H1 (cell line): ENCODE measurements at regions not wholly inside any gene's neighbourhood (a gene's known extent, or its start where the extent isn't known, plus 50 kb on each side); places are given as distances from the start of the nearest gene placed in this dataset.

ENCODE experiments used
- CTBP2 ChIP-seq: IDR thresholded peaks from 2 replicates; pipeline ENCODE4 v1.7.0; 2011; ENCODE audit warnings: borderline replicate concordance, mild to moderate bottlenecking, moderate library complexity, mixed read lengths, low read length; ENCODE audit not compliant: insufficient read depth, insufficient read length
- TF ChIP-seq, protein P1 (sequence below): fragments of 300-600 bp; sonication (generic); IDR thresholded peaks from 2 replicates; pipeline ENCODE4 v1.7.1; 2012; ENCODE audit warnings: low read length, moderate library complexity, mild to moderate bottlenecking, inconsistent platforms; ENCODE audit not compliant: insufficient replicate concordance

DNA sequence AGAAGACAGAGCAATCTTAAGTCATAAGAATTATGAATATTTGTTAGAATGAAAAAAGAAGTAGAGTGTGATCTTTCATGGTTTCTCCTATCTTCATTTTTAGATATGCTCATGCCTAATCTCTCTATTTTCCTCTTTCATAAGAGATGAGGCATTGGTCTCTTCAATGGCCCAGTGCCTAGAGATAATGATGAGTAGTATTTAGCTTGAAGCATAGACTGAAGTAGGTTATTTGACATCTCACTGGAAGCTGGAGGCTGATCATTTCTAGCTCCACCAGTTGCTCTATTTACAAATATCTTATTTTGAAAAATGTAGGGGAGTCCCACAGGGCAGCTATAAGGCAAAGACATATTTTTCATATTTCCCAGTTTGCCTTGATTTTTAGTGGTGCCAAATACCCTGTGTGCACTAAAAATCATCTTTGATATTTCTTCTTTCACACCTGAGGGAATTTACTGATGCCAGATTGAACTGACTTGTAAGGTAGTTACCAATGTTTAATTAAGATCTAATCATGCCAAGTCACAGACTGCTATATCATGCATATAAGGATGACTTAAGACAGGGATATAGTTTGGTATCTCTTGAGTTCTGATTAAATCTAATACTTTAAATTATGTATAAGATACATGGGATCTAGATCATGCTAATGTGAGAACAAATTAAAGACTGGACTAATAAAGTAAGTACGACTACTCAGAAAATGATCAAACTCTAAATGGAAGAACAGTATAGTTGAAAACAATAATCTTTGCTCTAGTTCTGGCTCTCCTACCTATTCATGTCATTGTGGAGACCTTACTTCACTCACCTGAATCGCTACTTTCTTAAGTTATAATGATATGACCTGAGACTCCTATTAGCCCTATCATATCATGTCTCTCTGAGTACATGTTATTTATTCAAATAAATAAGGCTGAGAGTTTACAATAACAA lies 108.2 kb upstream of the IFNE start (continued):
- TF ChIP-seq, protein P1, sequence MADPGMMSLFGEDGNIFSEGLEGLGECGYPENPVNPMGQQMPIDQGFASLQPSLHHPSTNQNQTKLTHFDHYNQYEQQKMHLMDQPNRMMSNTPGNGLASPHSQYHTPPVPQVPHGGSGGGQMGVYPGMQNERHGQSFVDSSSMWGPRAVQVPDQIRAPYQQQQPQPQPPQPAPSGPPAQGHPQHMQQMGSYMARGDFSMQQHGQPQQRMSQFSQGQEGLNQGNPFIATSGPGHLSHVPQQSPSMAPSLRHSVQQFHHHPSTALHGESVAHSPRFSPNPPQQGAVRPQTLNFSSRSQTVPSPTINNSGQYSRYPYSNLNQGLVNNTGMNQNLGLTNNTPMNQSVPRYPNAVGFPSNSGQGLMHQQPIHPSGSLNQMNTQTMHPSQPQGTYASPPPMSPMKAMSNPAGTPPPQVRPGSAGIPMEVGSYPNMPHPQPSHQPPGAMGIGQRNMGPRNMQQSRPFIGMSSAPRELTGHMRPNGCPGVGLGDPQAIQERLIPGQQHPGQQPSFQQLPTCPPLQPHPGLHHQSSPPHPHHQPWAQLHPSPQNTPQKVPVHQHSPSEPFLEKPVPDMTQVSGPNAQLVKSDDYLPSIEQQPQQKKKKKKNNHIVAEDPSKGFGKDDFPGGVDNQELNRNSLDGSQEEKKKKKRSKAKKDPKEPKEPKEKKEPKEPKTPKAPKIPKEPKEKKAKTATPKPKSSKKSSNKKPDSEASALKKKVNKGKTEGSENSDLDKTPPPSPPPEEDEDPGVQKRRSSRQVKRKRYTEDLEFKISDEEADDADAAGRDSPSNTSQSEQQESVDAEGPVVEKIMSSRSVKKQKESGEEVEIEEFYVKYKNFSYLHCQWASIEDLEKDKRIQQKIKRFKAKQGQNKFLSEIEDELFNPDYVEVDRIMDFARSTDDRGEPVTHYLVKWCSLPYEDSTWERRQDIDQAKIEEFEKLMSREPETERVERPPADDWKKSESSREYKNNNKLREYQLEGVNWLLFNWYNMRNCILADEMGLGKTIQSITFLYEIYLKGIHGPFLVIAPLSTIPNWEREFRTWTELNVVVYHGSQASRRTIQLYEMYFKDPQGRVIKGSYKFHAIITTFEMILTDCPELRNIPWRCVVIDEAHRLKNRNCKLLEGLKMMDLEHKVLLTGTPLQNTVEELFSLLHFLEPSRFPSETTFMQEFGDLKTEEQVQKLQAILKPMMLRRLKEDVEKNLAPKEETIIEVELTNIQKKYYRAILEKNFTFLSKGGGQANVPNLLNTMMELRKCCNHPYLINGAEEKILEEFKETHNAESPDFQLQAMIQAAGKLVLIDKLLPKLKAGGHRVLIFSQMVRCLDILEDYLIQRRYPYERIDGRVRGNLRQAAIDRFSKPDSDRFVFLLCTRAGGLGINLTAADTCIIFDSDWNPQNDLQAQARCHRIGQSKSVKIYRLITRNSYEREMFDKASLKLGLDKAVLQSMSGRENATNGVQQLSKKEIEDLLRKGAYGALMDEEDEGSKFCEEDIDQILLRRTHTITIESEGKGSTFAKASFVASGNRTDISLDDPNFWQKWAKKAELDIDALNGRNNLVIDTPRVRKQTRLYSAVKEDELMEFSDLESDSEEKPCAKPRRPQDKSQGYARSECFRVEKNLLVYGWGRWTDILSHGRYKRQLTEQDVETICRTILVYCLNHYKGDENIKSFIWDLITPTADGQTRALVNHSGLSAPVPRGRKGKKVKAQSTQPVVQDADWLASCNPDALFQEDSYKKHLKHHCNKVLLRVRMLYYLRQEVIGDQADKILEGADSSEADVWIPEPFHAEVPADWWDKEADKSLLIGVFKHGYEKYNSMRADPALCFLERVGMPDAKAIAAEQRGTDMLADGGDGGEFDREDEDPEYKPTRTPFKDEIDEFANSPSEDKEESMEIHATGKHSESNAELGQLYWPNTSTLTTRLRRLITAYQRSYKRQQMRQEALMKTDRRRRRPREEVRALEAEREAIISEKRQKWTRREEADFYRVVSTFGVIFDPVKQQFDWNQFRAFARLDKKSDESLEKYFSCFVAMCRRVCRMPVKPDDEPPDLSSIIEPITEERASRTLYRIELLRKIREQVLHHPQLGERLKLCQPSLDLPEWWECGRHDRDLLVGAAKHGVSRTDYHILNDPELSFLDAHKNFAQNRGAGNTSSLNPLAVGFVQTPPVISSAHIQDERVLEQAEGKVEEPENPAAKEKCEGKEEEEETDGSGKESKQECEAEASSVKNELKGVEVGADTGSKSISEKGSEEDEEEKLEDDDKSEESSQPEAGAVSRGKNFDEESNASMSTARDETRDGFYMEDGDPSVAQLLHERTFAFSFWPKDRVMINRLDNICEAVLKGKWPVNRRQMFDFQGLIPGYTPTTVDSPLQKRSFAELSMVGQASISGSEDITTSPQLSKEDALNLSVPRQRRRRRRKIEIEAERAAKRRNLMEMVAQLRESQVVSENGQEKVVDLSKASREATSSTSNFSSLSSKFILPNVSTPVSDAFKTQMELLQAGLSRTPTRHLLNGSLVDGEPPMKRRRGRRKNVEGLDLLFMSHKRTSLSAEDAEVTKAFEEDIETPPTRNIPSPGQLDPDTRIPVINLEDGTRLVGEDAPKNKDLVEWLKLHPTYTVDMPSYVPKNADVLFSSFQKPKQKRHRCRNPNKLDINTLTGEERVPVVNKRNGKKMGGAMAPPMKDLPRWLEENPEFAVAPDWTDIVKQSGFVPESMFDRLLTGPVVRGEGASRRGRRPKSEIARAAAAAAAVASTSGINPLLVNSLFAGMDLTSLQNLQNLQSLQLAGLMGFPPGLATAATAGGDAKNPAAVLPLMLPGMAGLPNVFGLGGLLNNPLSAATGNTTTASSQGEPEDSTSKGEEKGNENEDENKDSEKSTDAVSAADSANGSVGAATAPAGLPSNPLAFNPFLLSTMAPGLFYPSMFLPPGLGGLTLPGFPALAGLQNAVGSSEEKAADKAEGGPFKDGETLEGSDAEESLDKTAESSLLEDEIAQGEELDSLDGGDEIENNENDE = no peak
- no peak for TF ChIP-seq CTBP2
